OCI-LY1 (cell line): ENCODE measurements at regions not wholly inside any gene's neighbourhood (a gene's known extent, or its start where the extent isn't known, plus 50 kb on each side); places are given as distances from the start of the nearest gene placed in this dataset.

Experiments used
- EZH2 ChIP-seq: fragments of 200-600 bp; sonication (generic), shearing (Covaris generic); IDR thresholded peaks from 2 replicates; pipeline ENCODE4 v1.8.0; 2017; ENCODE audit warnings: borderline replicate concordance, mixed run types, mild to moderate bottlenecking, antibody characterized with exemption, low read length, moderate library complexity, mixed read lengths
- TF ChIP-seq, protein P1 (sequence below): fragments of 200-600 bp; sonication (generic), shearing (Covaris generic); IDR thresholded peaks from 2 replicates; pipeline ENCODE4 v1.5.1; 2017; ENCODE audit warnings: mild to moderate bottlenecking, antibody characterized with exemption, low read length, moderate library complexity, mixed read lengths

DNA sequence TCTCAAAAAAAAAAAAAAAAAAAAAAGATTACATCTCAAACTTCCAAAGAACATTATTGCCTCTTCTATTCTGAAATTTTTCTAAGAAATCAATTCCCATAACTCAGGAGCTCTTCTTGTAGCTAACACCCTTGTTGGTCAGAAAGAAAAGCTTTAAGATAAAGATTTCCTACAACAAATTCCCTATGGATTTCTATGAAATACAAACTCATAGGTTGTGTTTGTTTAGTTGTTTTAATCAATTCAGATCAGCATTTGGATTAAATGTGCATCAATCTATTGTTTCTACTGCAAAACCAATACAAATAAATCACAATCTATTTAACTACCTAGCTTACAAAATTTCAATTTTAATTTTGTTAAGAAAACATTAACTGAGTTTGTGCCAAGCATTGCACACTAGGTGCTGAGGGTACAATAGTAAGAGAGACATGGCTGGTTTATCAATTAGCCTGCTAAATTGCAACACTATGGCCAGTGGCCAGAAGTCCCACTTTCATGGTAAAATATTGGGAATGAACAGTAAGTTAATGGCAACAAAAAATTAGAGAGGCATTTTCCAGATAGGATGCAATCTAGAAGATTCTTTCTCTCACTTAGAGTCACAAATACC, 80.2 kb upstream of the MYCN start:
- TF ChIP-seq, protein P1, sequence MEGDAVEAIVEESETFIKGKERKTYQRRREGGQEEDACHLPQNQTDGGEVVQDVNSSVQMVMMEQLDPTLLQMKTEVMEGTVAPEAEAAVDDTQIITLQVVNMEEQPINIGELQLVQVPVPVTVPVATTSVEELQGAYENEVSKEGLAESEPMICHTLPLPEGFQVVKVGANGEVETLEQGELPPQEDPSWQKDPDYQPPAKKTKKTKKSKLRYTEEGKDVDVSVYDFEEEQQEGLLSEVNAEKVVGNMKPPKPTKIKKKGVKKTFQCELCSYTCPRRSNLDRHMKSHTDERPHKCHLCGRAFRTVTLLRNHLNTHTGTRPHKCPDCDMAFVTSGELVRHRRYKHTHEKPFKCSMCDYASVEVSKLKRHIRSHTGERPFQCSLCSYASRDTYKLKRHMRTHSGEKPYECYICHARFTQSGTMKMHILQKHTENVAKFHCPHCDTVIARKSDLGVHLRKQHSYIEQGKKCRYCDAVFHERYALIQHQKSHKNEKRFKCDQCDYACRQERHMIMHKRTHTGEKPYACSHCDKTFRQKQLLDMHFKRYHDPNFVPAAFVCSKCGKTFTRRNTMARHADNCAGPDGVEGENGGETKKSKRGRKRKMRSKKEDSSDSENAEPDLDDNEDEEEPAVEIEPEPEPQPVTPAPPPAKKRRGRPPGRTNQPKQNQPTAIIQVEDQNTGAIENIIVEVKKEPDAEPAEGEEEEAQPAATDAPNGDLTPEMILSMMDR = no peak
- no peak for TF ChIP-seq EZH2
